ENCODE measurements at regions not wholly inside any gene's neighbourhood (a gene's known extent, or its start where the extent isn't known, plus 50 kb on each side); places are given as distances from the start of the nearest gene placed in this dataset.

GRCh38 chr1:106296431-106296830, 760.0 kb upstream of the PRMT6 start:
- TF ChIP-seq SMARCA5 (IDR thresholded peaks at IDR 0.05) (no peak), ZNF207 (IDR thresholded peaks at IDR 0.05; ENCODE audit: borderline replicate concordance) (no peak), JUND (IDR thresholded peaks at IDR 0.05; ENCODE audit: low read depth, low read length) (no peak), STAT1 (conservative IDR thresholded peaks at IDR 0.05) (no peak), TCF3 (IDR thresholded peaks at IDR 0.05; ENCODE audit: borderline replicate concordance, insufficient read depth, low read depth, low read length) (no peak), NBN (IDR thresholded peaks at IDR 0.05) (no peak), IRF4 (IDR thresholded peaks at IDR 0.05; ENCODE audit: low read depth, low read length) (no peak), ATF7 (IDR thresholded peaks at IDR 0.05; ENCODE audit: low read depth) (no peak), ASH2L (IDR thresholded peaks at IDR 0.05; ENCODE audit: borderline replicate concordance, low read depth) (no peak), HCFC1 (IDR thresholded peaks at IDR 0.05; ENCODE audit: low read length) (no peak)
- TF ChIP-seq, protein P1, sequence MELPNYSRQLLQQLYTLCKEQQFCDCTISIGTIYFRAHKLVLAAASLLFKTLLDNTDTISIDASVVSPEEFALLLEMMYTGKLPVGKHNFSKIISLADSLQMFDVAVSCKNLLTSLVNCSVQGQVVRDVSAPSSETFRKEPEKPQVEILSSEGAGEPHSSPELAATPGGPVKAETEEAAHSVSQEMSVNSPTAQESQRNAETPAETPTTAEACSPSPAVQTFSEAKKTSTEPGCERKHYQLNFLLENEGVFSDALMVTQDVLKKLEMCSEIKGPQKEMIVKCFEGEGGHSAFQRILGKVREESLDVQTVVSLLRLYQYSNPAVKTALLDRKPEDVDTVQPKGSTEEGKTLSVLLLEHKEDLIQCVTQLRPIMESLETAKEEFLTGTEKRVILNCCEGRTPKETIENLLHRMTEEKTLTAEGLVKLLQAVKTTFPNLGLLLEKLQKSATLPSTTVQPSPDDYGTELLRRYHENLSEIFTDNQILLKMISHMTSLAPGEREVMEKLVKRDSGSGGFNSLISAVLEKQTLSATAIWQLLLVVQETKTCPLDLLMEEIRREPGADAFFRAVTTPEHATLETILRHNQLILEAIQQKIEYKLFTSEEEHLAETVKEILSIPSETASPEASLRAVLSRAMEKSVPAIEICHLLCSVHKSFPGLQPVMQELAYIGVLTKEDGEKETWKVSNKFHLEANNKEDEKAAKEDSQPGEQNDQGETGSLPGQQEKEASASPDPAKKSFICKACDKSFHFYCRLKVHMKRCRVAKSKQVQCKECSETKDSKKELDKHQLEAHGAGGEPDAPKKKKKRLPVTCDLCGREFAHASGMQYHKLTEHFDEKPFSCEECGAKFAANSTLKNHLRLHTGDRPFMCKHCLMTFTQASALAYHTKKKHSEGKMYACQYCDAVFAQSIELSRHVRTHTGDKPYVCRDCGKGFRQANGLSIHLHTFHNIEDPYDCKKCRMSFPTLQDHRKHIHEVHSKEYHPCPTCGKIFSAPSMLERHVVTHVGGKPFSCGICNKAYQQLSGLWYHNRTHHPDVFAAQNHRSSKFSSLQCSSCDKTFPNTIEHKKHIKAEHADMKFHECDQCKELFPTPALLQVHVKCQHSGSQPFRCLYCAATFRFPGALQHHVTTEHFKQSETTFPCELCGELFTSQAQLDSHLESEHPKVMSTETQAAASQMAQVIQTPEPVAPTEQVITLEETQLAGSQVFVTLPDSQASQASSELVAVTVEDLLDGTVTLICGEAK (IDR thresholded peaks at IDR 0.05; ENCODE audit: borderline replicate concordance): no peak
- Histone ChIP-seq H3K9ac (ENCODE audit: control insufficient read depth, insufficient read depth, low read length) (no peak overlapping the region), H3K27me3 (replicated peaks in 1 of 2; ENCODE audit: control insufficient read depth in 2 of 2, insufficient read depth in 2 of 2, low read length in 1 of 2) (no peaks in the 10 kb centered on the region), H3K79me2 (ENCODE audit: control insufficient read depth, insufficient read depth, low read length) (no peaks in the 10 kb centered on the region), H2AFZ (ENCODE audit: control insufficient read depth, low read depth, low read length) (no peak overlapping the region), H3K4me3 (no peak overlapping the region), H3K27ac (ENCODE audit: control insufficient read depth, insufficient read depth) (no peak overlapping the region), H3K36me3 (ENCODE audit: control insufficient read depth in 2 of 2, insufficient read depth in 2 of 2, low read length in 1 of 2) (no peaks in the 10 kb centered on the region), H4K20me1 (ENCODE audit: control insufficient read depth, insufficient read depth) (no peaks in the 10 kb centered on the region), H3K4me1 (ENCODE audit: control insufficient read depth, insufficient read depth, low read length) (no peaks in the 10 kb centered on the region), H3K9me3 (replicated peaks; ENCODE audit: control insufficient read depth, insufficient read depth, low read length) (no peaks in the 10 kb centered on the region), H3K4me2 (ENCODE audit: control insufficient read depth, insufficient read depth) (no peak overlapping the region)
- intact Hi-C loops (cut with micrococcal nuclease; ENCODE audit: unreplicated experiment): no loop called here
- in situ Hi-C loops (cut with MboI): no loop called here
- ChIA-PET SMC1A (ENCODE audit: uncharacterized antibody, unreplicated experiment) (no interaction called here), CTCF (no interaction called here), RAD21 (ENCODE audit: unreplicated experiment) (no interaction called here), POLR2A (no interaction called here)
- ATAC-seq: no peak
- WGBS (ENCODE audit: insufficient coverage, insufficient replicate concordance, low lambda C conversion rate, missing lambda C conversion rate): 0% methylated on average over 1 of the region's 1 CpG
- no peak for FAIRE-seq
- no peak for DNase-seq (ENCODE audit: low read depth, low spot score)
- BruUV-seq (replicated peaks): no TSS peak

Data from GM12878 (cell line).